Keratinocyte (primary cell): ENCODE measurements at regions not wholly inside any gene's neighbourhood (a gene's known extent, or its start where the extent isn't known, plus 50 kb on each side); places are given as distances from the start of the nearest gene placed in this dataset.

Experiments
- DNase-seq: peaks from one replicate; pipeline ENCODE4 v3.0.0-alpha.2; 2011; ENCODE audit warnings: low read depth, missing footprints, low spot score
- FAIRE-seq: peaks from 2 replicates; lab custom pipeline; 2011; peaks lifted over from hg19 to GRCh38; lab: Jason Lieb, UNC
- H2AFZ ChIP-seq: 2 replicates; pipeline ENCODE4 v1.6.0; 2012; ENCODE audit warnings: low read length, control low read depth, inconsistent platforms; ENCODE audit not compliant: control insufficient read depth
- H3K27ac ChIP-seq: 2 replicates; pipeline ENCODE4 v1.5.1; 2011; ENCODE audit warnings: low read length; ENCODE audit not compliant: control insufficient read depth, insufficient read depth
- H3K27me3 ChIP-seq: 3 replicates; pipeline ENCODE4 v1.6.0; 2011; ENCODE audit warnings: low read length; ENCODE audit not compliant: control insufficient read depth, insufficient read depth; ENCODE audit errors: extremely low read depth
- H3K36me3 ChIP-seq, 2 experiments: 2 replicates in 1 of 2; 3 replicates in 1 of 2; pipeline ENCODE4 v1.5.1; 2011; ENCODE audit warnings: low read length in 2 of 2, mild to moderate bottlenecking in 1 of 2; ENCODE audit not compliant: control insufficient read depth in 2 of 2, insufficient read depth in 2 of 2; ENCODE audit errors: extremely low read depth in 1 of 2
- H3K4me1 ChIP-seq: 3 replicates; pipeline ENCODE4 v1.5.1; 2011; ENCODE audit warnings: low read length; ENCODE audit not compliant: control insufficient read depth, insufficient read depth; ENCODE audit errors: extremely low read depth
- H3K4me2 ChIP-seq: 3 replicates; pipeline ENCODE4 v1.6.0; 2011; ENCODE audit warnings: low read depth, low read length; ENCODE audit not compliant: control insufficient read depth, insufficient read depth; ENCODE audit errors: extremely low read depth
- H3K4me3 ChIP-seq, 3 experiments: fragments of 200-600 bp in 1 of 3; sonication (generic) in 1 of 3; 2 replicates in 2 of 3; 3 replicates in 1 of 3; pipeline ENCODE4 v1.5.1; 2011 to 2016; ENCODE audit warnings: low read length in 3 of 3, mild to moderate bottlenecking in 3 of 3, control low read depth in 2 of 3, inconsistent platforms in 1 of 3, low read depth in 1 of 3, mixed read lengths in 1 of 3, mixed run types in 1 of 3, moderate library complexity in 1 of 3; ENCODE audit not compliant: control insufficient read depth in 2 of 3, insufficient read depth in 2 of 3; ENCODE audit errors: extremely low read depth in 1 of 3
- H3K79me2 ChIP-seq: 2 replicates; pipeline ENCODE4 v1.6.0; 2012; ENCODE audit warnings: low read length; ENCODE audit not compliant: control insufficient read depth, insufficient read depth
- H3K9ac ChIP-seq: 3 replicates; pipeline ENCODE4 v1.6.0; 2011; ENCODE audit warnings: low read length; ENCODE audit not compliant: control insufficient read depth, insufficient read depth; ENCODE audit errors: extremely low read depth
- H3K9me1 ChIP-seq: 3 replicates; pipeline ENCODE4 v1.6.0; 2011; ENCODE audit warnings: low read length; ENCODE audit not compliant: control insufficient read depth, insufficient read depth; ENCODE audit errors: extremely low read depth
- H3K9me3 ChIP-seq: 2 replicates; pipeline ENCODE4 v1.5.1; 2012; ENCODE audit warnings: low read depth, low read length; ENCODE audit not compliant: control insufficient read depth
- H4K20me1 ChIP-seq: 3 replicates; pipeline ENCODE4 v1.6.0; 2011; ENCODE audit warnings: low read length; ENCODE audit not compliant: control insufficient read depth, insufficient read depth; ENCODE audit errors: extremely low read depth
- EZH2 ChIP-seq: IDR thresholded peaks from one replicate; pipeline ENCODE4 v1.6.1; 2012; ENCODE audit warnings: inconsistent platforms, mild to moderate bottlenecking, low read length, moderate library complexity
- dilution Hi-C: fragments of 300-500 bp; cut with MboI; formaldehyde crosslinking; loops from one replicate; pipeline ENCODE4 v1.7.0; 2020; ENCODE audit warnings: low sequenced_read_pairs; ENCODE audit not compliant: extremely low pct_ligation_motif_present
- TF ChIP-seq, protein P1 (sequence below), 3 experiments: IDR thresholded peaks in 1 of 3; conservative IDR thresholded peaks in 1 of 3; optimal IDR thresholded peaks in 1 of 3; 2 replicates in 2 of 3; 3 replicates in 1 of 3; pipeline versions ENCODE3 to v1.5.1; 2011; ENCODE audit warnings: low read length in 3 of 3, mild to moderate bottlenecking in 3 of 3, moderate library complexity in 2 of 3, control low read depth in 1 of 3, inconsistent platforms in 1 of 3; ENCODE audit not compliant: insufficient read depth in 2 of 3; ENCODE audit errors: extremely low read depth in 1 of 3

DNA sequence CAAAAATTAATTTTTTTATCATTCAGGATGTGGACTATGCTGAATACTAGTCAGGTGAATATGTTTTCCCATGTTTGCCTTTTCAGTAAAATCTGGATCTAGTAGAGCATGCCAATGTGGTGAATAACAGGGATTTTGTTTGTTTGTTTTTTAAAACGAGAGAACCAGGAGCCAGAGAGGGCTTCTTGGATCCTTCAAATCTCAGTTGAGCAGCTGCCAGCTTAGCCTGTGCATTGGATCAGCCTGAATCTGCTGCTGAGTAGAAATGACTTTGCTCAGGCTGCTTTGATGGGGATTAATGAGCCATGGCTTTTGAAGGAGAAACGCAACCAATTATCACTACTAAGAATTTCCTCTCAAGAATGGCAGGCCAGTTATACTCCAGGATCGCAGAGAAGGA, 493.8 kb downstream of the ARL4A start:
- TF ChIP-seq EZH2 = no peak
- TF ChIP-seq, protein P1, sequence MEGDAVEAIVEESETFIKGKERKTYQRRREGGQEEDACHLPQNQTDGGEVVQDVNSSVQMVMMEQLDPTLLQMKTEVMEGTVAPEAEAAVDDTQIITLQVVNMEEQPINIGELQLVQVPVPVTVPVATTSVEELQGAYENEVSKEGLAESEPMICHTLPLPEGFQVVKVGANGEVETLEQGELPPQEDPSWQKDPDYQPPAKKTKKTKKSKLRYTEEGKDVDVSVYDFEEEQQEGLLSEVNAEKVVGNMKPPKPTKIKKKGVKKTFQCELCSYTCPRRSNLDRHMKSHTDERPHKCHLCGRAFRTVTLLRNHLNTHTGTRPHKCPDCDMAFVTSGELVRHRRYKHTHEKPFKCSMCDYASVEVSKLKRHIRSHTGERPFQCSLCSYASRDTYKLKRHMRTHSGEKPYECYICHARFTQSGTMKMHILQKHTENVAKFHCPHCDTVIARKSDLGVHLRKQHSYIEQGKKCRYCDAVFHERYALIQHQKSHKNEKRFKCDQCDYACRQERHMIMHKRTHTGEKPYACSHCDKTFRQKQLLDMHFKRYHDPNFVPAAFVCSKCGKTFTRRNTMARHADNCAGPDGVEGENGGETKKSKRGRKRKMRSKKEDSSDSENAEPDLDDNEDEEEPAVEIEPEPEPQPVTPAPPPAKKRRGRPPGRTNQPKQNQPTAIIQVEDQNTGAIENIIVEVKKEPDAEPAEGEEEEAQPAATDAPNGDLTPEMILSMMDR (optimal IDR thresholded peaks at IDR 0.05 in 1 of 3, IDR thresholded peaks at IDR 0.05 in 1 of 3, conservative IDR thresholded peaks at IDR 0.05 in 1 of 3; ENCODE audit: extremely low read depth in 1 of 3, insufficient read depth in 2 of 3, low read length in 3 of 3) = no peak
- H3K4me1 ChIP-seq = no peaks in the 10 kb centered on the region
- no peak overlapping the region for H3K9ac ChIP-seq
- no peak overlapping the region for H2AFZ ChIP-seq
- DNase-seq (no peak), FAIRE-seq (no peak)
- H3K27ac ChIP-seq = no peak overlapping the region
- no peak overlapping the region for H3K4me3 ChIP-seq
- H3K36me3 ChIP-seq = no peaks in the 10 kb centered on the region
- dilution Hi-C loops = no loop called here
- no peaks in the 10 kb centered on the region for H3K9me1 ChIP-seq
- H3K79me2 ChIP-seq = no peaks in the 10 kb centered on the region
- no peaks in the 10 kb centered on the region for H3K9me3 ChIP-seq
- no peaks in the 10 kb centered on the region for H4K20me1 ChIP-seq
- no peak overlapping the region for H3K4me2 ChIP-seq
- H3K27me3 ChIP-seq = no peaks in the 10 kb centered on the region

DNA sequence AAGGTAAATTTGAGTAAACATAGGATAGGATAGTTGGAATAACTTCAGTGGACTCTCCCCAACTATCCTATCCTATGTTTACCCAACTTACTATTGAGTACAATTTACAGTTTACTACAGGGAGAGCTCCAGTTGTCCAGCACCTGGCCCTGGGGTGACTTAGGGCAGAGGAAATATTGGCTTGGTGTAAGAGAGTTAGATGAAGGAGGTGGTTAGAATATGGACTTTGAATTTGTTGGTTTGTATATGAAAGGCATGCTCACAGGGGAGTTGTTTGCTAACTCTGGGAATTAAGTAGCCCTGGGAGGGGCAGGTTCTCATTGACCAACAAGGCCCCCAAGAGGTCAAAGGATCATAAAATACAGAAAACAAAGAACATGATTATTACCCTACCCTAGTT, 497.7 kb downstream of the ARL4A start:
- H4K20me1 ChIP-seq = no peaks in the 10 kb centered on the region
- TF ChIP-seq, protein P1 (optimal IDR thresholded peaks at IDR 0.05 in 1 of 3, IDR thresholded peaks at IDR 0.05 in 1 of 3, conservative IDR thresholded peaks at IDR 0.05 in 1 of 3; ENCODE audit: extremely low read depth in 1 of 3, insufficient read depth in 2 of 3, low read length in 3 of 3) = no peak
- no peak for TF ChIP-seq EZH2
- no peaks in the 10 kb centered on the region for H3K27me3 ChIP-seq
- FAIRE-seq (no peak), DNase-seq (no peak)
- no peaks in the 10 kb centered on the region for H3K9me3 ChIP-seq
- no peak overlapping the region for H3K4me3 ChIP-seq
- no peak overlapping the region for H3K27ac ChIP-seq
- no peaks in the 10 kb centered on the region for H3K9me1 ChIP-seq
- dilution Hi-C loops = no loop called here
- no peak overlapping the region for H3K9ac ChIP-seq
- no peak overlapping the region for H3K4me2 ChIP-seq
- H3K79me2 ChIP-seq = no peaks in the 10 kb centered on the region
- H2AFZ ChIP-seq = no peak overlapping the region
- no peaks in the 10 kb centered on the region for H3K4me1 ChIP-seq
- H3K36me3 ChIP-seq = no peaks in the 10 kb centered on the region
